ENCODE measurements at regions not wholly inside any gene's neighbourhood (a gene's known extent, or its start where the extent isn't known, plus 50 kb on each side); places are given as distances from the start of the nearest gene placed in this dataset.

DNA sequence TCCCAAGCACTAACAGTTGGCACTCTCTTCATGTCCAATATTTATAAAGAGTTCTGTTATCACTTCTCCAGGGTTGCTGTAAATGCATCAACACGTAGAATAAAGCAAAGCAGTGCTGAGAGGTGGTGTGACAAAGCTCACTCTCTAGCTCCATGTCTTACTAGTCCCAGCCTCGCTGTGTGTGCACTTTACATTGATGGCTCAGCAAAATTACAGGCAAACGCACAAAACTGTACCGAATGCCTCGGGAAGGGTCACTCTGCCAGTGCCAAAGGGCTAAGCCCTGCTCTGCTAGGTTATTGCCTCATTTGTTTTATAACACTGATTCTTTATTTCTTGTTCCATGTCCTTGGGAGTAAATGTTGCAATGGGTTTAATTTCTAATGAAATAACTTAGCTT, 1005.9 kb upstream of the WWC1 start:
- TF ChIP-seq, protein P1, sequence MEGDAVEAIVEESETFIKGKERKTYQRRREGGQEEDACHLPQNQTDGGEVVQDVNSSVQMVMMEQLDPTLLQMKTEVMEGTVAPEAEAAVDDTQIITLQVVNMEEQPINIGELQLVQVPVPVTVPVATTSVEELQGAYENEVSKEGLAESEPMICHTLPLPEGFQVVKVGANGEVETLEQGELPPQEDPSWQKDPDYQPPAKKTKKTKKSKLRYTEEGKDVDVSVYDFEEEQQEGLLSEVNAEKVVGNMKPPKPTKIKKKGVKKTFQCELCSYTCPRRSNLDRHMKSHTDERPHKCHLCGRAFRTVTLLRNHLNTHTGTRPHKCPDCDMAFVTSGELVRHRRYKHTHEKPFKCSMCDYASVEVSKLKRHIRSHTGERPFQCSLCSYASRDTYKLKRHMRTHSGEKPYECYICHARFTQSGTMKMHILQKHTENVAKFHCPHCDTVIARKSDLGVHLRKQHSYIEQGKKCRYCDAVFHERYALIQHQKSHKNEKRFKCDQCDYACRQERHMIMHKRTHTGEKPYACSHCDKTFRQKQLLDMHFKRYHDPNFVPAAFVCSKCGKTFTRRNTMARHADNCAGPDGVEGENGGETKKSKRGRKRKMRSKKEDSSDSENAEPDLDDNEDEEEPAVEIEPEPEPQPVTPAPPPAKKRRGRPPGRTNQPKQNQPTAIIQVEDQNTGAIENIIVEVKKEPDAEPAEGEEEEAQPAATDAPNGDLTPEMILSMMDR (IDR thresholded peaks at IDR 0.05): no peak
- no peak for TF ChIP-seq POLR2A (IDR thresholded peaks at IDR 0.05)

Data from thyroid gland (tissue), 4 donors.